ENCODE measurements at regions not wholly inside any gene's neighbourhood (a gene's known extent, or its start where the extent isn't known, plus 50 kb on each side); places are given as distances from the start of the nearest gene placed in this dataset.

- no peak for TF ChIP-seq CTCF (IDR thresholded peaks at IDR 0.05)
- no peak for TF ChIP-seq POLR2A (IDR thresholded peaks at IDR 0.05)
These were observed 417.8 kb downstream of the RPL10L start for GRCh38 chr14:46233786-46234185.
